Esophagus squamous epithelium (tissue), 4 donors: ENCODE measurements at regions not wholly inside any gene's neighbourhood (a gene's known extent, or its start where the extent isn't known, plus 50 kb on each side); places are given as distances from the start of the nearest gene placed in this dataset.

ENCODE experiments used
- POLR2A ChIP-seq, 4 donors: fragments of 450-650 bp; IDR thresholded peaks; one replicate each; pipeline ENCODE4 v1.6.1; 2017; ENCODE audit warnings: antibody characterized with exemption in 4 of 4, mild to moderate bottlenecking in 4 of 4, moderate library complexity in 3 of 4
- TF ChIP-seq, protein P1 (sequence below), 6 experiments: fragments of 450-650 bp in 4 of 6; fragments of 200-600 bp in 2 of 6; sonication (generic) in 2 of 6; IDR thresholded peaks; one replicate each; pipeline ENCODE4 v1.5.1; 2016 to 2019; ENCODE audit warnings: antibody characterized with exemption in 6 of 6, mild to moderate bottlenecking in 4 of 6, moderate library complexity in 4 of 6

DNA sequence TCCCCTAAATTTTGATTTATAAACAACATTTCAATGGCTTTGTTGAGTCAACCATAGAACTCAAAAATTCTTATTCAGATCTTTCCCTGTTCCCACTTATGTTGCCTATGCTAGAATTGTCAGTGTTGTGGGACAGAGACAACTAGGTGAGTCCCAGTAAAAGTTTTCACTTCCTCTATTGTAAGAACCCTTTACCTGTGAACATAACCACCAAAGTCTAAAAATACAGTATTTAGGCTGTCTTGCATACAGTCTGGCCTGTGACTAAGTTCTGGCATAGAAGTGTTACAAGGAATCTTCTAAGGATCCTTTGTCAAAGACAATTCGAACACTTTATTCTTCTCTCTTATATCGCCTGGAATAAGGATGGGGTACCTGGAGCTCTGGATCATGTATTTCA, 1047.9 kb upstream of the NCAM2 start:
- TF ChIP-seq, protein P1, sequence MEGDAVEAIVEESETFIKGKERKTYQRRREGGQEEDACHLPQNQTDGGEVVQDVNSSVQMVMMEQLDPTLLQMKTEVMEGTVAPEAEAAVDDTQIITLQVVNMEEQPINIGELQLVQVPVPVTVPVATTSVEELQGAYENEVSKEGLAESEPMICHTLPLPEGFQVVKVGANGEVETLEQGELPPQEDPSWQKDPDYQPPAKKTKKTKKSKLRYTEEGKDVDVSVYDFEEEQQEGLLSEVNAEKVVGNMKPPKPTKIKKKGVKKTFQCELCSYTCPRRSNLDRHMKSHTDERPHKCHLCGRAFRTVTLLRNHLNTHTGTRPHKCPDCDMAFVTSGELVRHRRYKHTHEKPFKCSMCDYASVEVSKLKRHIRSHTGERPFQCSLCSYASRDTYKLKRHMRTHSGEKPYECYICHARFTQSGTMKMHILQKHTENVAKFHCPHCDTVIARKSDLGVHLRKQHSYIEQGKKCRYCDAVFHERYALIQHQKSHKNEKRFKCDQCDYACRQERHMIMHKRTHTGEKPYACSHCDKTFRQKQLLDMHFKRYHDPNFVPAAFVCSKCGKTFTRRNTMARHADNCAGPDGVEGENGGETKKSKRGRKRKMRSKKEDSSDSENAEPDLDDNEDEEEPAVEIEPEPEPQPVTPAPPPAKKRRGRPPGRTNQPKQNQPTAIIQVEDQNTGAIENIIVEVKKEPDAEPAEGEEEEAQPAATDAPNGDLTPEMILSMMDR (IDR thresholded peaks at IDR 0.05): no peak
- no peak for TF ChIP-seq POLR2A (IDR thresholded peaks at IDR 0.05)
